ENCODE measurements at regions not wholly inside any gene's neighbourhood (a gene's known extent, or its start where the extent isn't known, plus 50 kb on each side); places are given as distances from the start of the nearest gene placed in this dataset.

GRCh38 chr5:105630803-105631202, 2039.9 kb downstream of the EFNA5 start:
- no peak for TF ChIP-seq EZH2 (IDR thresholded peaks at IDR 0.05; ENCODE audit: borderline replicate concordance, low read length)
- TF ChIP-seq CTCF (conservative IDR thresholded peaks at IDR 0.05 in 1 of 2, IDR thresholded peaks at IDR 0.05 in 1 of 2; ENCODE audit: extremely low read depth in 1 of 2, insufficient read depth in 1 of 2, low read depth in 1 of 2, low read length in 2 of 2): no peak

Data from mammary epithelial cell (primary cell).